Stimulated activated CD8-positive, alpha-beta memory T cell treated with anti-CD3 and anti-CD28 coated beads, Interleukin-2, amount 100 ng/mL, for 1 hour (primary cell): ENCODE measurements at regions not wholly inside any gene's neighbourhood (a gene's known extent, or its start where the extent isn't known, plus 50 kb on each side); places are given as distances from the start of the nearest gene placed in this dataset.
"Not testable (repeated sequence)": the region's sequence is repeated elsewhere in the genome, so short reads cannot be mapped to it uniquely, and the experiment has no call there.

Experiments
- DNase-seq, 2 donors: peaks; one replicate each; pipeline ENCODE4 v3.0.0-alpha.2; 2020; ENCODE audit warnings: low read depth in 2 of 2

DNA sequence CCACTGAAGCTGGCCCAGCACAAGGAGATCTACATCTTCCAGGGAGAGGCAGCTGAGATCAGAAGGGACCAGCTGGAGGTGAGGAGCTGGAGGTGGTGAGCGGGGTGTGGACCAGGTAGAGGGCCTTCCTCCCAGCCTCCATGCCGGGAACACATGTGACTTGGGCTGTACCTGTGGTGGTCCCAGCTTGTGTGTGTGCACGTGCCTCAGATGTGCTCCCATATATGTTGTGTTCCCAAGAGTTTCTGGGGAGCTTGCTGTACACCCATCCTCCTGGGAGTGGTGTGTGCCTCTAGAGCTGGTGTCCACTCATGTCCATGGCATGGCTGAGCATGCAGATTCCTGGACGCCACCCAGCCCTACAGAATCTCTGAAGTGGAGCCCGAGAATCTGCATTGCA is 183.7 kb upstream of the AKAP13 start:
- not testable (repeated sequence) for DNase-seq

DNA sequence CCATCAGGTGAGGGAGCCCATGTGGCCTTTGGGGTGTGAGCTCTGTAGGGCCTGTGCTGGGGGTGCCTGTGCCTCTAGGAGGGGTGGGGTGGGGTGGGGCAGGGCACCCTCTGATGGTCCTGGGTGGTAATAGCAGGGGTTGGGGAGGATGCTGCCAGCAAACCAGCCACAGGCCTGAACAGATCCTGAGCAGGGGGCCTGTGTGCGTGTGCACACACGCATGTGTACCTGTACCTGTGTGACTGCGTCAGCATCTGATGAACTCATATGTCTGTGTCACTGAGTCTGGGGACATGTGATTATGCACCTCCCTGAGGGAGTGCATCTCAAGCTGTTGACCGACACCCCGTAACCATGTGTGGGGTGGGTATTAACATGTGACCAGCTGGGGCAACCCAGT is 182.8 kb upstream of the AKAP13 start:
- not testable (repeated sequence) for DNase-seq

DNA sequence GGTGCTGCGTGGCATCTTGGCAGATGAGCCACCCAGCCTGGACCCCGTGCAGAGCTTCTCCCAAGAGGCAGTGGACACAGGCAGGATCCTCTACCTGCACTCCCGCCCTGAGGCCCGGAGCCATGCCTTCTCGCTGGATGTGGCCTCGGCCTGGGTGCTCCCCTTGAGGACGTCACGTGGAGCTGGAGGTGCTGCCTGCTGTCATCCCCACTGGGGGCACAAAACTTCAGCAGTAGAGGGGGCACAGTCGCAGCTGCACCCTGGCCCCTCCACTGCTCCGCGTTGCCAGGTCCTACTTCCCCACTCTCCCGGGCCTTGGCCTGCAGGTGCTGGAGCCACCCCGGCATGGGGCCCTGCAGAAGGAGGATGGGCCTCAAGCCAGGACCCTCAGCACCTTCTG is 182.0 kb upstream of the AKAP13 start:
- not testable (repeated sequence) for DNase-seq

DNA sequence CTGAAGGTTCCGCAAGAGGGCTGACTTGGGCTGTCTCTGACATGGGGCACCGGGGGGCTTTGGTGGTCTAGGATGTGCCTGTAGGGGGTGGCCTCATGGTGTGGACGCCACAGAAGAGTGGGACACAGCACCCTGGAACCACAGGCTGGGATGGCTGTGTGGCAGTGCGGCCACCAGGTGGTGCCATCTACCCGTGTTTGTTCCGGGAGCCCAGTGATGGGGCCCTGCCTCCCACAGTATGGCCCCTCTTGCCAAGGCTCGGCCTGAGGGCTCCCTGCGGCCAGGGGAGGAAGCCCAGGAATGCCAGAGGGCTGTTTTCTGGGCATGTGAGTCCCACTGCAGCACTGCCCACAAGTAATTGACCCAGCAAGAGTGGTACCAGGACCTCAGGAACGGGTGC is 180.2 kb upstream of the AKAP13 start:
- DNase-seq: not testable (repeated sequence)

DNA sequence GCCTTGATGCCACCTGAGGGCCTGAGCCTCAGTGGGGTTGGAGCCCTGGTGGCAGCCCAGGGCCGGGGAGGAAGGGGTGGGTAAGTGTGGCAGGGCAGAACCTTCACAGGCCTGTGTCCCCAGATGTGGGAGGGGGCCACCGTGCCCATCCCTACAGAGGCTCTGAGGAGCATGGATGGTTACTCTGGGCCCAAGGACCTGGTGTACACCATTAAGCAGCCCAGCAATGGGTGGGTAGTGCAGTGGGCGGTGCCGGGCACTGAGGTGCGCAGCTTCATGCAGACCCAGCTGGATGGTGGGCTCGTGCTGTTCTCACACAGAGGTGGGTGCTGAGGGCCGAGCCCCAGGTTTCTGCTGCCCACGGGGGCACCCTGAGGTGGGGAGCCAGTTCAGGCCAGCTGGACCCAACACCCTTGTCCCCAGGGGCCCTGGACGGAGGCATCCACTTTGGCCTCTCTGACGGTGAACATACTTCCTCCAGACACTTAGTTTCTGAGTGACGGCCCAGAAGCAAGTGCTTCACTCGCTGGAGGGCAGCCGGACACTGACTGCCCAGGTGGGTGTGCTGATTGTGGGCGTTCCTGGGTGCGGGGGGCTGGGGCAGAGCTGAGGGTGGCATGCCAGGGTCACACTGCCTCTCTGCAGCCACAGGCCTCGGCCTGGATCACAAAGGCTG is 179.1 kb upstream of the AKAP13 start:
- DNase-seq: not testable (repeated sequence)

DNA sequence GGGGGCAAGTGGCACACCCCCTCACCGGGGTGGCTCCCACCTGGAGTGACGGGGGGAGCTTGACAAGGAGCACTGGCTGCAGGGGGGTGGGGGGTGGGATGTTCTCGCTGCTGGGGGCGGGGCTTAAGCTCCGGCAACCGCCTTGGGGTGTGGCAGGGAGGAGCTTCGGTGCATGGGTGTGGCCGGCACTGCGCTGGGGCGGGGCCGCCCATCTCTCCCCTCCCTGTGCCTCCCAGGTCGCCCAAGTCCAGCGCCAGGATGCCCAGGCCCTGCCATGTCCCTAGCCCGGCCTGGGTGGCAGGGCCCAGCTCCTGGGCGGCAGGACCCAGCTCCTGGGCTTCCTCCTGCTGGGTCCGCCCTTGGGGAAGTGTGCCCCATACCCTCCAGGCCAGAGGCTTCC is 175.9 kb upstream of the AKAP13 start:
- not testable (repeated sequence) for DNase-seq

DNA sequence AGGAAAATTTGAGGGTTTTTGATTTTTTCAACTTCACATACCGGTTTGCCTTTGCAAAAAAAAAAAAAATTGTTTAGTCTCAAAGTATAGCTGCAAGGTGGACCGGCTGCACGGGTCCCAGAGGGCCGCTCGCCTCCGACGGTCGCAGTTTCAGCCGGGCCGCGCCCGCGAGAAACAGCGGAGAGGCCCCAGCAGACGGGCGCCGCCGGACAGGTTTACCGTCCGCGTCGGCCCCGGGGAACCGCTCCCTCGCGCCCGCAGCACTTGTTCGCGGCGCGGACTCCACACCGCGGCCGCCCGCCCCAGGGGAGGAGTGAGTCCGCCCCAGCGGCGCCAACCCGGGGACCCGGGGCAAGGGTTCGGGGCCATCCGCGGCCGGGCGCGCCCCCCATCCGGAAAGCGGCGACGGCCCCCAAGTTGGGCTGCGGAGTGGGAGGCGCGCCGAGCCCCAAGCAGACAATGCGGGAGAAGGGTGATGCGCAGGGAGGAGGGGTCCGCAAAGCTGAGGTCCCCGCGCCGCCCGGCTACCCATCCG is 146.5 kb upstream of the AKAP13 start:
- DNase-seq: not testable (repeated sequence)

DNA sequence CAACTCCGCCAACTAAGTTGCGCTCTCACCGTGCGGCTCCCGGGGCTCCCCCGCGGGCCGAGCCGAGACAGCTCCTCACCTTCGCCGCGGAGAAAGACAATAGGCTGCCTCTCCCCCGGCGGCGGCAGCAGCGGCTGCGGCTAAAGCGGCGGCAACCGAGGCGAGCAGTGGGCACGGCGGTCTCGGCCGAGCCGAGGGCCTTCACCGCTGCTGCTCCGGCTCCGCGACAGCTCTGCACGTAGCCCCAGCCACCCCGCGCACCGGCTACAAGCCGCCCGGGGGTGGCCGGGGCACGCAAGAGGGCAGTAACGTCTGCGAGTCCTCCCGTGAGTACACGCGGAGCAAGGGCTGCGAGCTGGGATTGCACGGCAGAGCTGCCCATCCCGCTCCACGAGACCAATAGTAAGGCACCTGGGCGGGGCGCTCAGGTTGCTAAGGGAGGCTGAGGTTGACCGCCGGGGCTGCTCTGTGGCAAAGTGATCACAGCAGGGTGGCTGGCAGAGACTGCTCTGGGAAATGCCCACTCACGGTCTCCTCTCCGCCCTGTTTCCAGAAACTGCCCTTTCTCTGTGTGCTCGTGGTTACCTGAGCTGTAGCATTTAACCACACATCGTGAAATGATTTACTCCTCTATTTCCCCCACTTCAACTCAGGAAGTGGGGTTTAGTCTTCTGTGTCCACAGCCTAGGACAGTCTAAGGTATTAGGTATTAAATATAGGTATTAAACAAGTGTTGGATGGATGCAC is 145.8 kb upstream of the AKAP13 start:
- not testable (repeated sequence) for DNase-seq

DNA sequence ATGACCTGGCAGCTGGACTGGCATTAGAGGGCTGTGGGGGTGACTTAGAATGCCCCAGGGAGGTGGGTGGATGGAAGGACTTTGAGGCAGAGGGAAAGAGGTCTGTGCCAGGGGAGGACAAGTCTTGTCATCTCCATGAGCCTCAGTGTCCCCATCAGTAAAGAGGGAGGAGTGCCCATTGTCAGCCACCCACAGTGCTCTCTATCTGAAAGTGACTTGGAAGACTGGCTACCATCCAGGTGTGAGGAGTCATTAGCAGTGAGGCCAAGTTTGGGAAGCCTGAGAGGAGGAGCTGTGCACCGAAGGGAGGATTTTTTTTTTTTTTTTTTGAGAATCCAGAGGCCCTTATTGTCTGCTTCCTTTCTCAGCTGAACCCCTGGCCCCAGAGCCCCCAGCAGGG is 136.3 kb upstream of the AKAP13 start:
- not testable (repeated sequence) for DNase-seq

DNA sequence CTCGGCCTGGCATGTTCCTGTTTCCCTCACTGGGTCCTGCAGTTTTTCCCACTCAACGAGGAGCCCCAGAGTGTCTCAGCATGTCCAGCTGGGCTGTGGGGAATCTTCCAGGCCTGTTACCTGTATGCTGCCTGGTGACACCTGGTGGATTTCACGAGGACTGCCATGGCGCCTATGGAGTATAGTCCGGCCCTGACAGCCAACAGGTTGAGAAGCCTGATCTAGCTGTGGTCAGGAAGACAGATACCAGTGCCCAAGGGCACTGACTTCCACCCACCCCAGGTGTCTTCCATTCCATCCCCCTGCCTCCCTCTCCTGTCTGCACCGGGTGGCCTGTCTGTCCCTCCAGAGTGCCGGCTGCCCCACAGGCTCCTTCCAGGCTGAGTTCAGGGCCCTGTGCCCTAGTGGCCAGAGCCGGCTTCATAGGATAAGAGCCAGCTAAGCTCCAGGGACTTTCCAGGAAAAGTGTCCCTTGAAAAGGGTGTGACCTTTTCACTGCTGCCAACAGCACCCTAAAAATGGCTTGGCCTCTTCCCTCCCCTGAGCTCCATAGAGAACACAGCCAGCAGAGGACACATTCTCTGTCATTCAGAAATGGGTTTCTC is 129.4 kb upstream of the AKAP13 start:
- not testable (repeated sequence) for DNase-seq

DNA sequence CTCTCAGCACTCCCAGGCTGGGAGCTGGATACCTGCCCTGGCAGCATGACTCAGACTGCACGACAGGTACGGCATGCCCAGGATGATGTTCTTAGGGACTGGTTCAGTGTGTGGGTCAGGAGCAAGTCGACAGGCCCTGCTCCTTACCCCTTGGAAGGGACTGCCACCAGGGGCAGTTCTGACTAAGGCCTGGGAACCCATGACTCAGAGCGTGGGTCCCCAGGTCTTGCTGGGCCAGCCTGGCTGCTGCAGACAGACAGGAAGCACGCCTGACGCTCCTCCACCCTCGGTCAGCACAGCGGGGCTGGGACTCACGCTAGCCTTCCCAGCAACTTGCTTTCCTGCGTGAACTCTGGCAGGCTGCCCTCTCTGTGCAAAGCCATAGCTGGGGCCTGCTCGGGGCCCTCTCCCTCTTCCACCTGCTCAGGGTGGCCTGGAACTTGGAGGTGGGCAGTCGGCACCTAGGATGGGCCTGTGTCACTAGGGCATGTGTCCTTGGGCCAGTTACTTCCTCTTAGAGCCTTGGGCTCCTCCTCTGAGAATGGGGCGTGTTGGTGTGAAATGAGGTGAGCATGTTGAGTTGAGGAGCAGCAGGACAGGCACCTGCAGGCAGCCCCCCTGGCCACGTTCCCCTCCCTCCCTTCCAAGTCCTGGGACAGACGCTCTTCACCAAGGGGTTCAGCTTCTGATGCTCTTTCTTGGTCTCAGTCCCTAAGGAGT is 127.0 kb upstream of the AKAP13 start:
- not testable (repeated sequence) for DNase-seq

DNA sequence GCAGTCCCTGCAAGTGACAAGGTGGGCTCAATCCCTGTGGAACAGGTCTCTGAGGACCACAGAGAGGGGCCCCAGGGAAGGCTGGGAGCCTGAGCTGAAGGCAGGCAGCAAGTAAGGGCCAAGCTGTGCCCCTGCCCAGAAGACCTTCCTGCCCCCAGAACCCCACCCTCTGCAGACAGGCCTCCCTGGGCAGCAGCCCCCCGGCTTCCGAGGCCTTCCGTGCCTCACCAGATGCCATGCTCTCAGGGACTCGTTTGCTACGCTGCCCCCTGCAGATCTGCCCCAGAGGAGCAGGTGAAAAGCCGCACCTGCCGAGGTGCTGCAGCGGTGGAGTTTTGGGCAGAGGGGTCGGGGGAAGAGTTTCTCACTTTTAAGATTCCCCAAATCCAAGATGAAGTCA is 125.4 kb upstream of the AKAP13 start:
- not testable (repeated sequence) for DNase-seq

DNA sequence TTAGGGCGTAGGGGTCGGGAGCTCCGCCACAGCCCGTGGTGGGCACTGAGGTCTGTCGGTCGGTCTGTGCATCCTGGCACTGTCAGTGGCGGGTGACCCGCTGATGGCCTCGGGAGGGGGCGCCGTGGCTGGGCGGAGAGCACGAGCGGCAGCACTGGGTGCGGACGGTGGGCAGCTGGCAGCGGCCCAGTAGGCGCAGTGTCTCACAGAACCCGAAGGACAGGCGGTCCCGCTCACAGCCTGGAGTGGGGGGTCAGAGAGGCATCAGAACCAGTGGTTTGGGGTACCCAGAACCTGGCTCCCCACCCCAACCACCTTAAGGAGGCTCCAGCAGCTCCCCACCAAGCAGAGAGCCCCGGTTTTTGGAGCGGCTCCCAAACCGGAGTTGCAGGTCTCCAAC is 124.9 kb upstream of the AKAP13 start:
- not testable (repeated sequence) for DNase-seq

DNA sequence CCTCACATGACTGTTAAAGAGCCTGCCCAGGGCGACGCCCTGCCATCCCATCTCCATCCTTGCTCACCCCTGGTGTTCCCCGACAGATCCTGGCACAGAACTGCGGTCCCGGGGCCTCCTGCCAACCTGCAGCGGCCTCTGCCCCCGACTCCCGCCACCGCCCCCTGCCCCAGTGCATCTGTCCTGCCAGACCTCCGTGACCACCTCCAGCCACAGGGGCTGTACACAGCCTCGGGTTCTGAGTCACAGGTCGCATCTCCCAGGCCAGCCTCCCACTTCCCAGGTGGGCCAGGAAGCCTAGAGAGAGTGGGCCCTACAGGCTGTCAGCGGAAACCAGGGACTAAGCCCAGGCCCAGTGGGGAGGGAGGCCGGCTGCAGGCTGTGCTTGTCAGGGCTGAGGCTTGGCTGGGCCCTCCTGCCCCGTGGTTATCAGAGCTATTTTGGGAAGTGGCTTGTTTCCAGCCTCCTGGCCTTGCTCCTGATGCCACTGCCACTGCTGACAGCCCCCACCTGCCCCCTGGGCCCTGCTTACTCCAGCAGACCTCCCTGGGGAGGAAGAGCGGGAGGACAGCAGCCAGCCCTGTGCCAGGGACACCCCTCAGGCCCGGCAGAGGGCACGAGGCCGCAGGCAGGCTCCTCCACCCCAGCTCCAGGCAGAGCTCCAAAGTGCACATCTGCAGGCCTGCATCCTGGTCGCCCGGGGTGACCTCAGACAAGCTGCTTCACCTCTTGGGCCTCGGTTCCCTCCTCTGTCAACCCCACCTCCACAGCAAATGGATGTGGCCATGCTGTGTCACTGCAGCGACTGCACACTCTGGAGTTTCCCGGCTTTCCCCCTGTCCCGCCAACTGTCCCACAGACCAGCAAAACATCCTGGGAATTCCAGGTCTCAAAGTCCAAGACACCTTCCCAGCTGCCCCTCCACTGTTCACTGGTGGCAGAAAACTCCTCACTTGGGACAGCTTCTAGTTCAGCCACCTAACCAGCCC is 124.1 kb upstream of the AKAP13 start:
- DNase-seq: not testable (repeated sequence)

DNA sequence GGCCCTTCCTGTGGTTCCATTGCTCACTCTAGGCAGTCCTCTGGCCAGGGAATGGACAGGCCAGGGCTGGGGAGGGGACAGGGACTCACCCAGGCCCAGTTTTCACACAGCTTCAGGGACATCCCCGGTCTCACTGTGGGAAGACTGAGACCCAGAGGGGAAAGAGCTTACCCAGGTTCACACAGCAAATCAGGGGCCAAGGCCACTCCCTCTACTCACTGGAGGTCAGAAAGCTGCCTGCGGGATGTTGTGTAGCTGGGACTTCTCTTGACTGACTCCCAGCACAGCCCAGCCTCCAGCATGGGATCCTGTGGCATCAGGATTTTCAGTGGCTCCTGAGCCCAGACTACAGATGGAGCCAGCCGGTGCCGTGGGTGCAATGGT is 122.3 kb upstream of the AKAP13 start:
- DNase-seq: not testable (repeated sequence)

DNA sequence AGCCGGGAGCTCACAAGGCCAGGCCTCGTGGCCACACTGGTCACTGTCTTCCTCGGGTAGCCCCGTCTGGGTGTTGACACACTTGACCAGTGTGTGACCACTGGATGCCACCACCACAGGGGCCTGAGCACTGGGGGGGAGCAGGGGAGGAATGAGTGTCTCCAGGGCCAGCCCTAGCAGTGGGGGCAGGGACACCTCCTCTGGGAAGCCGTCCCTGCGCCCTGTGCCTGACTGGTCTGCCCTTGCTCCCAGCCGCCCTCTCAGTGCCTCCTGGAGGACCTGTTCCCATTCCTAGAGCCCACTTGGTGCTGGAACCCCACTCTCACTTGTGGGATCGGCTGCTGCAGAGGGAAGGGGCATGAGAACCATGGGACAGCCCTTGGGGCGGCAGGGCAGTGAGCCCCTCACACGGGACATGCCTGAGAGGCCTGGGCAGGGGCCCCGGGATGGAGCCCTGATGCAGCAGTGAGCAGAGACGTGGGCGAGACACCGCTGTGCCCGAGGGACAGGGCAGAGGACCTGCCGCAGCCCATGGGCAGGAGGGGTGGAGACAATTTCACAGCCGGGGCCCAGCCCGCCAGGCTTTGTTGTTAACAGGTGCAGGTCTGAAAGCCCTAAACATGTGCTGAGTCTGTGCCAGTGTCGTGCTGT is 121.7 kb upstream of the AKAP13 start:
- not testable (repeated sequence) for DNase-seq

DNA sequence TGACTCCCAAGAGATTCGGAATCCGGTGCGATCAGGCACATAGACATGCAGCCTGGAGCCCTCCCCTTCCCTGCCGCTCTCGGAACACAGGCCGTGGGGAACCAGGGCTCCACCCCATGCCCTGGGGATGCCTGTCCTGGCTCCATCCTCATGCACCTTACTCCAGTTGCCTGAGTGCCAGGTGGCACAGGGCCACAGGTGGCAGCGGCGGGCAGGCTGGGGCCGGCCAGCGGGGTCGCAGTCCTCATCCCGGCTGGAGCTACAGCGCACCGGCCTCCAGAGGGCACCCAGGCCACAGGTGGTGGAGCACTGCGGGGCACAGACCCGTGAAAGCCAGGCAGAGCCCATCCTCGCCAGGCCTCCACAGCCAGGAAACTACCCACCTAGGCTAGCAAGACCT is 119.9 kb upstream of the AKAP13 start:
- DNase-seq: not testable (repeated sequence)

DNA sequence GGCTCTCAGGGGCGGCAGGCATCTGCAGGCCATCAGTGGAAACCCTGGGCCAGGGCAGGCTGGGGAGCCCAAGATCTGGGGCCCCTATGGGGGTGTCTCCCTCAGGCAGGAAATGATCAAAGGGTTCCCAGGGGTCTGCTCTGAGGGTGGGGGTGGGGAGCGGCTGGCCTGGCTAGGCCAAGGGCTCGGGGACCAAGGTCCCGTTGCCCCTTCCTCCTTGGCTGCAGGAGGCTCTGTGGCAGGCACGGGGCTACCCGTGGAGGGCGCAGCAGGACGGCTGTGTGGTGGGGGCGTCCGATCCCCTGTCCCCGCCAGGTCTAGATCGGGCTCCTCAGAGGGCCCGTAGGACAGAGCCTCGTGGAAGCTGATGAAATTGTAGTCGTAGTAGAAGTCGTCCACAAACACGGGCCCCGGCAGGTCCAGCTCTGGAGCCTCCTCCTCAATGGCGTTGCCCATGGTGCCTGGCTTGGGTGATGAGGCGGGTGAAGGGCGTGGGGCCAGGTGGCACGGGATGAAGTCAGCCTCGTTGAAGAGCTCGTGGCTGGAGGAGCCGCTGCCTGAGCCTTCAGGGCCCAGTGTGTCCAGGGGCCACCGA is 117.8 kb upstream of the AKAP13 start:
- DNase-seq: not testable (repeated sequence)

DNA sequence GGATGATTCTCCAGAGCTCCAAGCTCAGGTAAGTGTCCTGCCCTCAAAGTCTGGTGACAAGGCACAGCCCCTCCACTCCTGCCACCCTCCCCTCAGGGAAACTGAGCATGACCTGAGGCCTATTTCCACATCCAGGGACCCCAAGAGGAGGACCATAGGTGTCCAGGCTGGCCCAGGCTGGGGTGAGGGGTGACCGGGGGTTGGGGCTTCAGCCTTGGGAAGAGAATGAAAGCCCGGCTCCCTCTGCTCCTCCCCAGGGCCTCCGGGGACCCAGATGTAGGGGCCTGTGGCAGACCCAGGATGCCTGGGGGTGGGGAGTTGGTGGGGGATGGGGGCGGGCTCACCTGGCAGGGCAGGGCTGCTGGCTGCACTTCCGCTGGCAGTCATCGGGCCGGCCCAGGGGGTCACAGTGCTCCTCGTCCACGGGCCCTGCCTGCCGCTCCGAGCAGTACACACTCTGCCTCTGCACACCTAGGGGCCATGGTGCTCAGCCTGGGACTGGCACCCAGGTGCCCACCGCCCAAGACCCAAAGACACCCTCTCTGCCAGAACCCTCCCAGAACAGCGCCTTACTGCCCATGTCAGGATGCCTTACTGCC is 116.5 kb upstream of the AKAP13 start:
- DNase-seq: not testable (repeated sequence)
